GM23338 (cell line): ENCODE measurements at regions not wholly inside any gene's neighbourhood (a gene's known extent, or its start where the extent isn't known, plus 50 kb on each side); places are given as distances from the start of the nearest gene placed in this dataset.
A peak's percentile ranks its signal among the peaks of the same experiment; 100 is the strongest.

ENCODE experiments used
- ATAC-seq: fragments of 200-7000 bp; cut with Tn5 transposase; 3 replicates; pipeline ENCODE4 v1.9.1; 2020
- DNase-seq: peaks from one replicate; pipeline ENCODE4 v3.0.0-alpha.2; 2015; ENCODE audit warnings: low spot score
- H2AFZ ChIP-seq: fragments of 200-600 bp; sonication (generic); 2 replicates; pipeline ENCODE4 v1.8.0; 2016; ENCODE audit warnings: antibody characterized with exemption, mild to moderate bottlenecking, moderate library complexity
- H3F3A ChIP-seq: fragments of 200-600 bp; sonication (generic); replicated peaks from 2 replicates; pipeline ENCODE4 v1.8.0; 2017; ENCODE audit warnings: antibody characterized with exemption, mixed run types, low read depth
- H3K27ac ChIP-seq: fragments of 200-600 bp; sonication (generic); 2 replicates; pipeline ENCODE4 v1.6.1; 2016; ENCODE audit warnings: low read depth
- H3K27me3 ChIP-seq: fragments of 200-600 bp; sonication (generic); 2 replicates; pipeline ENCODE4 v1.8.0; 2016; ENCODE audit warnings: mild to moderate bottlenecking, mixed run types, moderate library complexity; ENCODE audit not compliant: insufficient read depth
- H3K36me3 ChIP-seq: fragments of 200-600 bp; sonication (generic); 2 replicates; pipeline ENCODE4 v1.8.0; 2016; ENCODE audit warnings: mild to moderate bottlenecking; ENCODE audit not compliant: insufficient read depth
- H3K4me1 ChIP-seq: fragments of 200-600 bp; sonication (generic); 2 replicates; pipeline ENCODE4 v1.8.0; 2016; ENCODE audit warnings: mild to moderate bottlenecking, moderate library complexity; ENCODE audit not compliant: insufficient read depth
- H3K4me2 ChIP-seq: fragments of 200-600 bp; sonication (generic); 2 replicates; pipeline ENCODE4 v1.7.1; 2017; ENCODE audit warnings: mixed run types
- H3K4me3 ChIP-seq: fragments of 200-600 bp; sonication (generic); 2 replicates; pipeline ENCODE4 v1.6.1; 2016; ENCODE audit warnings: mixed run types
- H3K79me2 ChIP-seq: fragments of 200-600 bp; sonication (generic); replicated peaks from 2 replicates; pipeline ENCODE4 v1.8.0; 2017; ENCODE audit warnings: mild to moderate bottlenecking; ENCODE audit not compliant: insufficient read depth
- H3K9me2 ChIP-seq: fragments of 200-600 bp; sonication (generic); 2 replicates; pipeline ENCODE4 v1.8.0; 2017; ENCODE audit not compliant: insufficient read depth
- H4K20me1 ChIP-seq: fragments of 200-600 bp; sonication (generic); replicated peaks from 2 replicates; pipeline ENCODE4 v1.8.0; 2017; ENCODE audit warnings: mild to moderate bottlenecking; ENCODE audit not compliant: insufficient read depth
- H3K27ac Mint-ChIP-seq: 2 replicates; pipeline ENCODE4 v1.8.0; 2020; ENCODE audit warnings: inconsistent platforms, mild to moderate bottlenecking, moderate library complexity, mixed read lengths
- H3K27me3 Mint-ChIP-seq: 3 replicates; pipeline ENCODE4 v1.8.0; 2022; ENCODE audit warnings: low read depth, mild to moderate bottlenecking, moderate library complexity, mixed read lengths, inconsistent platforms; ENCODE audit not compliant: insufficient read depth, poor library complexity
- H3K36me3 Mint-ChIP-seq: 3 replicates; pipeline ENCODE4 v1.8.0; 2021; ENCODE audit warnings: low read depth, mild to moderate bottlenecking, inconsistent platforms, moderate library complexity, mixed read lengths
- H3K4me1 Mint-ChIP-seq: 3 replicates; pipeline ENCODE4 v1.8.0; 2020; ENCODE audit warnings: mild to moderate bottlenecking, inconsistent platforms, mixed read lengths
- H3K4me3 Mint-ChIP-seq: 3 replicates; pipeline ENCODE4 v1.8.0; 2021; ENCODE audit warnings: moderate library complexity, mild to moderate bottlenecking, inconsistent platforms, mixed read lengths
- H3K9me3 Mint-ChIP-seq: 3 replicates; pipeline ENCODE4 v1.8.0; 2020; ENCODE audit warnings: moderate library complexity, mild to moderate bottlenecking, inconsistent platforms, mixed read lengths
- CREB1 ChIP-seq: fragments of 250-450 bp; sonication (Bioruptor Pico); IDR thresholded peaks from 2 replicates; pipeline ENCODE4 v1.5.0; 2020; ENCODE audit warnings: low read depth, mild to moderate bottlenecking, moderate library complexity
- CTCF ChIP-seq, 2 experiments: fragments of 200-600 bp in 1 of 2; sonication (generic) in 1 of 2; conservative IDR thresholded peaks; 2 replicates each; pipeline versions ENCODE4 v1.5.1 to v1.6.1; 2016 to 2017; ENCODE audit warnings: antibody characterized with exemption in 2 of 2, low read depth in 2 of 2, mild to moderate bottlenecking in 2 of 2, moderate library complexity in 1 of 2
- EZH2 ChIP-seq: fragments of 200-600 bp; sonication (generic); IDR thresholded peaks from one replicate; pipeline ENCODE4 v1.8.0; 2017; ENCODE audit warnings: antibody characterized with exemption, mild to moderate bottlenecking, low read depth; ENCODE audit not compliant: unreplicated experiment
- EZH2phosphoT487 ChIP-seq: fragments of 200-600 bp; sonication (generic); IDR thresholded peaks from one replicate; pipeline ENCODE4 v1.8.1; 2018; ENCODE audit warnings: antibody characterized with exemption; ENCODE audit not compliant: unreplicated experiment
- NANOG ChIP-seq: IDR thresholded peaks from 2 replicates; pipeline ENCODE4 v1.6.1; 2016; ENCODE audit warnings: antibody characterized with exemption, borderline replicate concordance
- STAT1 ChIP-seq: IDR thresholded peaks from one replicate; pipeline ENCODE4 v1.6.1; 2016; ENCODE audit warnings: antibody characterized with exemption; ENCODE audit not compliant: unreplicated experiment
- ZNF331 ChIP-seq: fragments of 250-450 bp; sonication (Bioruptor Pico); IDR thresholded peaks from 2 replicates; pipeline ENCODE4 v1.5.0; 2020; ENCODE audit warnings: low read depth, mild to moderate bottlenecking, moderate library complexity
- ZNF462 ChIP-seq: fragments of 250-450 bp; sonication (Bioruptor Pico); IDR thresholded peaks from 2 replicates; pipeline ENCODE4 v1.5.0; 2020; ENCODE audit warnings: mild to moderate bottlenecking, moderate library complexity

- TF ChIP-seq CTCF (conservative IDR thresholded peaks at IDR 0.05; ENCODE audit: low read depth in 2 of 2) (no peak), STAT1 (no peak), ZNF331 (CRISPR knock-in tag) (no peak), EZH2phosphoT487 (no peak)
Measured at GRCh38 chr5:165015126-165015525, 1509.7 kb downstream of the MAT2B start (continued).

GRCh38 chr5:165015547-165015946 lies 1510.1 kb downstream of the MAT2B start:
- Histone ChIP-seq H3K27ac (no peak overlapping the region), H2AFZ (peak overlapping the region; percentile 19; the same call in 1 of the 2 replicates), H3K79me2 (no peaks in the 10 kb centered on the region), H3K36me3 (no peaks in the 10 kb centered on the region), H3K4me3 (no peak overlapping the region), H3K27me3 (no peaks in the 10 kb centered on the region), H3F3A (no peaks in the 10 kb centered on the region), H3K4me2 (no peak overlapping the region), H3K9me2 (no peaks in the 10 kb centered on the region), H3K4me1 (no peaks in the 10 kb centered on the region), H4K20me1 (no peaks in the 10 kb centered on the region)
- Mint-ChIP-seq H3K36me3 (peaks cover 5% of the 10 kb centered on the region; the same call in 2 of the 3 replicates), H3K4me1 (no peaks in the 10 kb centered on the region), H3K27ac (no peak overlapping the region), H3K4me3 (no peak overlapping the region), H3K27me3 (no peaks in the 10 kb centered on the region), H3K9me3 (peaks cover 4% of the 10 kb centered on the region)
- ATAC-seq (no peak), DNase-seq (no peak)
- TF ChIP-seq EZH2 (no peak), EZH2phosphoT487 (no peak), ZNF462 (no peak), CREB1 (no peak), CTCF (conservative IDR thresholded peaks at IDR 0.05; ENCODE audit: low read depth in 2 of 2) (no peak), NANOG (no peak), STAT1 (no peak)
